RWPE1 (cell line): ENCODE measurements at regions not wholly inside any gene's neighbourhood (a gene's known extent, or its start where the extent isn't known, plus 50 kb on each side); places are given as distances from the start of the nearest gene placed in this dataset.
"Not testable (repeated sequence)": the region's sequence is repeated elsewhere in the genome, so short reads cannot be mapped to it uniquely, and the experiment has no call there.

Experiments
- CTCF ChIA-PET: fragments of 350-600 bp; sonication (Branson Sonifier 250); formaldehyde crosslinking; extraction: SDS; loops from one replicate; lab custom pipeline; 2021; lab: Yijun Ruan, JAX
- POLR2A ChIA-PET: fragments of 400-600 bp; formaldehyde crosslinking; extraction: SDS; loops from one replicate; lab custom pipeline; 2020; ENCODE audit warnings: antibody characterized with exemption; ENCODE audit not compliant: low non-redundant PET; lab: Yijun Ruan, JAX
- DNase-seq: peaks from one replicate; pipeline ENCODE4 v3.0.0; 2012; ENCODE audit warnings: low spot score
- H3K27ac ChIP-seq: fragments of 450-650 bp; 2 replicates; pipeline ENCODE4 v1.5.1; 2017
- CTCF ChIP-seq: fragments of 450-650 bp; conservative IDR thresholded peaks from 2 replicates; pipeline ENCODE4 v1.5.1; 2017; ENCODE audit warnings: low read depth, mild to moderate bottlenecking

- DNase-seq: no peak
- ChIA-PET CTCF (no interaction called here), POLR2A (no interaction called here)
- no peak for TF ChIP-seq CTCF
- H3K27ac ChIP-seq: no peak overlapping the region
Measured at GRCh38 chr6:167748458-167749379, 78.0 kb upstream of the AFDN start.

DNA sequence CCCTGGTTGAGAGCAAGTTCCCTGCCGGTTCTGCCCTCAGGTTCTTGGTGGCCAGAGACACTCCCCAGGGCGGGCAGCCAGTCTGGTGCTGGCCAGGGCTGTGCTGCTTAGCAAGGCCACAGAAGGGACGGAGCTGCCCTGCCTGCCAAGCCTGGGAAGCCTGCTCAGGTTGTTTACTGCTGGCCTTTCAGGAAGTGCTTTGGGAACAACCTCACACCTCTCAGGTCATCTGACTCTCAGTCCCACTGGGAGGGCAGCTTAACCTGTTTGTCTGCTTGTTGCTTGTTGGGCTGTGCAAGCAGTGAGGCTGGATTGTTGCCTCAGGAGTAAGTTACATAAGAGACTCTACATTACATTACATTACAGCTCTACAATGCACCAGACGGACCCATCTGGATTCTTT is 75.8 kb upstream of the AFDN start:
- no peak overlapping the region for H3K27ac ChIP-seq
- peak; percentile 60 for DNase-seq
- ChIA-PET CTCF (no interaction called here), POLR2A (no interaction called here)
- no peak for TF ChIP-seq CTCF

DNA sequence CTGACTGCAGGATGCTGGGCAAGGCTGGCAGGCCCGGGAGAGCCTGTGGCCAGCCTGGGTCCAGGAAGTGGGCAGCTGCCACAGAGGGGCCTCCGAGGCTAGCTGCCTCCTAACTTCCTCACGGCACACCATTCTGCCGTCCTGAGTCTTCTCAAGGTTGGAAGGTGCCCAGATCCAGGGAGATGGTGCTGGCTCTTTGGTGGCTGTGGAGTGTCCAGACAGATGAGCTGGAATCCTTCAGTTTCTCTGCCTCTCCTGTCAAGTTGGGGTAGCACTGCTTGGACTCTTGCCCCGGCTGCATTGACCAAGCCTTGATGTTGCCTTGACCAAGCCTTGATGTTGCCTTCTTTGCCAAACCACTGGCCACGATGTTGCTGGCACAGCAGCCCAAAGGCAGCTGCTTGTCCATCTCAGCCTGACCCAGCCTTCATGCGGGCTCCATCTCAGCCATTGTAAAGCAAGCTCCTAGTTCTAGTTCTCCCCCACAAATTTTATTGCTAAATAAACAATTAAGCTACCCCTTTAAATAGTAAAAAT is 75.1 kb upstream of the AFDN start:
- ChIA-PET POLR2A (no interaction called here), CTCF (no interaction called here)
- no peak overlapping the region for H3K27ac ChIP-seq
- no peak for TF ChIP-seq CTCF
- no peak for DNase-seq

GRCh38 chr6:167753281-167753680 is 73.4 kb upstream of the AFDN start:
- DNase-seq, H3K27ac ChIP-seq, POLR2A ChIA-PET: not testable (repeated sequence)
- CTCF ChIA-PET: interaction anchor here (0.6 kb wide), 1 partner anchor 402 kb away, joined by 3 read pairs; no protein-coding TSS in a partner anchor

DNA sequence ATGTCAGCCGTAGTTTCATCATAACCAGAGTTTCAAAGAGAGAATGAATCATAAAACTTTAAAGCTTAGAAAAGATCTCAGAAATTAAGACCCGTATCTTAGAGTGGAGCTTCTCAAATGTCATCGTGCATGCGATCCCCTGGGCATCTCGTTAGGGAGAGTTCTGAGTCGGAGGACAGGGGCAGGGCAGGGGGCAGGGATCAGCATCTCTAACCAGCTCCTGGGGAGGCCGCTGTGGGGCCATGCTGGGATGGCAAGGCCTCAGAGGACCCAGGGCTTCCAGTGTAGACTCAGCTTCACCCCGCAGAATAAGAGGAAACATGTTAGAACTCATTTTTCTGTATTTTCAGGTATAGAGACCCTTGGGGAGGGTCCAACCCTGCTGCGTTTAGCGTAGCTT is 72.0 kb upstream of the AFDN start:
- CTCF ChIA-PET: no interaction called here

DNA sequence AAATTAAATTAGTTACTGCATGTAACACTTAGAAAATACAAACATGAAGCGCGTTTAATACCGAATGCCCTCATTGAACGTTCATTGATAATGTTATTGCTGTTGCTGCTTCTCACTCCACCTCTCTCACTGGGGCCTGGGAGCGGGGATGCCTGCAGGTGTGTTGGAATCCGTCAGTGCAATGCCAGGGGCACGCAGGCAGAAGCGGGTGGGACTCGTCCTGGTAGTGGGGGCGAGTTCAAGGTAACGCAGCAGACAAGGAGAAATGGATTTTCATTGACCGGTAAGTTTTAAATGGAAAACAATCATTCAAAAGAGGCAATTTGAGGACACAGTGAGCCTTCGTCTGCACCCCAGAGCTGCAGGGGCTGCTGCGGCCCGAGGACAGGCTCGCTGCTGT is 71.2 kb upstream of the AFDN start:
- DNase-seq: no peak
- CTCF ChIA-PET: no interaction called here
- no peak for TF ChIP-seq CTCF
- POLR2A ChIA-PET: no interaction called here
- no peak overlapping the region for H3K27ac ChIP-seq

More for the DNA sequence above, 72.0 kb upstream of the AFDN start:
- POLR2A ChIA-PET: no interaction called here
- TF ChIP-seq CTCF: no peak
- no peak for DNase-seq
- H3K27ac ChIP-seq: no peak overlapping the region

GRCh38 chr6:167756597-167756996 is 70.1 kb upstream of the AFDN start:
- DNase-seq: no peak
- ChIA-PET CTCF (interaction anchor here (0.6 kb wide), 1 partner anchor 74 kb away, joined by 4 read pairs; no protein-coding TSS in a partner anchor), POLR2A (no interaction called here)
- no peak overlapping the region for H3K27ac ChIP-seq
- TF ChIP-seq CTCF: no peak
